ENCODE measurements at regions not wholly inside any gene's neighbourhood (a gene's known extent, or its start where the extent isn't known, plus 50 kb on each side); places are given as distances from the start of the nearest gene placed in this dataset.

- H3K9ac ChIP-seq (ENCODE audit: low read depth, low read length), result no peak overlapping the region
- no peaks in the 10 kb centered on the region for H3K36me3 ChIP-seq (ENCODE audit: insufficient read depth, low read length)
- whole genome bisulfite sequencing, result 98% methylated on average over 3 of the region's 3 CpGs
- no peak overlapping the region for H3K27ac ChIP-seq (ENCODE audit: low read depth, low read length)
- peaks cover 5% of the 10 kb centered on the region; the same call in 1 of the 2 replicates for H3K9me3 ChIP-seq (ENCODE audit: insufficient read depth, low read depth, low read length)
- H3K27me3 ChIP-seq (ENCODE audit: insufficient read depth, low read length), result no peaks in the 10 kb centered on the region
- no peaks in the 10 kb centered on the region for H3K4me1 ChIP-seq (ENCODE audit: insufficient read depth, low read length)
- no peak overlapping the region for H3K4me3 ChIP-seq (ENCODE audit: low read length)
Measured at GRCh38 chr21:14716761-14717396, 170.8 kb upstream of the SAMSN1 start.

- H3K27me3 ChIP-seq (ENCODE audit: insufficient read depth, low read length), result no peaks in the 10 kb centered on the region
- no peak overlapping the region for H3K9ac ChIP-seq (ENCODE audit: low read depth, low read length)
- H3K27ac ChIP-seq (ENCODE audit: low read depth, low read length), result no peak overlapping the region
- no peaks in the 10 kb centered on the region for H3K36me3 ChIP-seq (ENCODE audit: insufficient read depth, low read length)
- H3K4me1 ChIP-seq (ENCODE audit: insufficient read depth, low read length), result no peaks in the 10 kb centered on the region
- no peak overlapping the region for H3K4me3 ChIP-seq (ENCODE audit: low read length)
- peaks cover 5% of the 10 kb centered on the region; the same call in 1 of the 2 replicates for H3K9me3 ChIP-seq (ENCODE audit: insufficient read depth, low read depth, low read length)
Measured at GRCh38 chr21:14713109-14713508, 167.0 kb upstream of the SAMSN1 start.

- no peaks in the 10 kb centered on the region for H3K27me3 ChIP-seq (ENCODE audit: insufficient read depth, low read length)
- WGBS, result 100% methylated on average over 1 of the region's 1 CpG
Measured at GRCh38 chr21:14712121-14712715, 166.1 kb upstream of the SAMSN1 start.

GRCh38 chr21:14711287-14711686, 165.2 kb upstream of the SAMSN1 start:
- H3K27me3 ChIP-seq (ENCODE audit: insufficient read depth, low read length), result no peaks in the 10 kb centered on the region
- H3K27ac ChIP-seq (ENCODE audit: low read depth, low read length), result no peak overlapping the region
- no peak overlapping the region for H3K4me3 ChIP-seq (ENCODE audit: low read length)
- peaks cover 5% of the 10 kb centered on the region; the same call in 1 of the 2 replicates for H3K9me3 ChIP-seq (ENCODE audit: insufficient read depth, low read depth, low read length)
- 92% methylated on average over 1 of the region's 1 CpG for WGBS
- no peaks in the 10 kb centered on the region for H3K36me3 ChIP-seq (ENCODE audit: insufficient read depth, low read length)
- H3K9ac ChIP-seq (ENCODE audit: low read depth, low read length), result no peak overlapping the region
- H3K4me1 ChIP-seq (ENCODE audit: insufficient read depth, low read length), result no peaks in the 10 kb centered on the region

More at GRCh38 chr21:14712121-14712715, 166.1 kb upstream of the SAMSN1 start:
- H3K9ac ChIP-seq (ENCODE audit: low read depth, low read length), result no peak overlapping the region
- no peak overlapping the region for H3K4me3 ChIP-seq (ENCODE audit: low read length)
- peaks cover 5% of the 10 kb centered on the region; the same call in 1 of the 2 replicates for H3K9me3 ChIP-seq (ENCODE audit: insufficient read depth, low read depth, low read length)
- H3K36me3 ChIP-seq (ENCODE audit: insufficient read depth, low read length), result no peaks in the 10 kb centered on the region
- H3K27ac ChIP-seq (ENCODE audit: low read depth, low read length), result no peak overlapping the region
- H3K4me1 ChIP-seq (ENCODE audit: insufficient read depth, low read length), result no peaks in the 10 kb centered on the region

GRCh38 chr21:14707511-14708020, 161.5 kb upstream of the SAMSN1 start:
- no peak overlapping the region for H3K27ac ChIP-seq (ENCODE audit: low read depth, low read length)
- H3K9ac ChIP-seq (ENCODE audit: low read depth, low read length), result no peak overlapping the region
- H3K36me3 ChIP-seq (ENCODE audit: insufficient read depth, low read length), result no peaks in the 10 kb centered on the region
- no peaks in the 10 kb centered on the region for H3K27me3 ChIP-seq (ENCODE audit: insufficient read depth, low read length)
- H3K4me3 ChIP-seq (ENCODE audit: low read length), result no peak overlapping the region
- H3K9me3 ChIP-seq (ENCODE audit: insufficient read depth, low read depth, low read length), result 0 out of 2 replicates have a peak, but pooled peaks cover 3% of the 10 kb centered on the region
- no peaks in the 10 kb centered on the region for H3K4me1 ChIP-seq (ENCODE audit: insufficient read depth, low read length)
- 100% methylated on average over 1 of the region's 2 CpGs for WGBS

GRCh38 chr21:14706712-14707510, 160.8 kb upstream of the SAMSN1 start:
- 84% methylated on average over 6 of the region's 7 CpGs for WGBS
- no peak overlapping the region for H3K27ac ChIP-seq (ENCODE audit: low read depth, low read length)
- H3K4me3 ChIP-seq (ENCODE audit: low read length), result no peak overlapping the region
- H3K4me1 ChIP-seq (ENCODE audit: insufficient read depth, low read length), result no peaks in the 10 kb centered on the region
- H3K9me3 ChIP-seq (ENCODE audit: insufficient read depth, low read depth, low read length), result no peaks in the 10 kb centered on the region
- no peaks in the 10 kb centered on the region for H3K36me3 ChIP-seq (ENCODE audit: insufficient read depth, low read length)
- H3K9ac ChIP-seq (ENCODE audit: low read depth, low read length), result no peak overlapping the region
- no peaks in the 10 kb centered on the region for H3K27me3 ChIP-seq (ENCODE audit: insufficient read depth, low read length)

GRCh38 chr21:14699433-14700407, 153.6 kb upstream of the SAMSN1 start:
- 93% methylated on average over 3 of the region's 3 CpGs for WGBS
- H3K4me3 ChIP-seq (ENCODE audit: low read length), result no peak overlapping the region
- 0 out of 2 replicates have a peak, but pooled peaks cover 2% of the 10 kb centered on the region for H3K4me1 ChIP-seq (ENCODE audit: insufficient read depth, low read length)
- no peaks in the 10 kb centered on the region for H3K27me3 ChIP-seq (ENCODE audit: insufficient read depth, low read length)
- H3K9ac ChIP-seq (ENCODE audit: low read depth, low read length), result no peak overlapping the region
- H3K27ac ChIP-seq (ENCODE audit: low read depth, low read length), result no peak overlapping the region
- H3K36me3 ChIP-seq (ENCODE audit: insufficient read depth, low read length), result no peaks in the 10 kb centered on the region
- no peaks in the 10 kb centered on the region for H3K9me3 ChIP-seq (ENCODE audit: insufficient read depth, low read depth, low read length)

GRCh38 chr21:14697769-14698168, 151.7 kb upstream of the SAMSN1 start:
- no peak overlapping the region for H3K4me3 ChIP-seq (ENCODE audit: low read length)
- H3K9ac ChIP-seq (ENCODE audit: low read depth, low read length), result no peak overlapping the region
- H3K27ac ChIP-seq (ENCODE audit: low read depth, low read length), result no peak overlapping the region
- H3K4me1 ChIP-seq (ENCODE audit: insufficient read depth, low read length), result 0 out of 2 replicates have a peak, but pooled peaks cover 2% of the 10 kb centered on the region
- no peaks in the 10 kb centered on the region for H3K27me3 ChIP-seq (ENCODE audit: insufficient read depth, low read length)
- H3K36me3 ChIP-seq (ENCODE audit: insufficient read depth, low read length), result no peaks in the 10 kb centered on the region
- WGBS, result 100% methylated on average over 1 of the region's 1 CpG
- no peaks in the 10 kb centered on the region for H3K9me3 ChIP-seq (ENCODE audit: insufficient read depth, low read depth, low read length)

GRCh38 chr21:14694817-14695216, 148.7 kb upstream of the SAMSN1 start:
- H3K9ac ChIP-seq (ENCODE audit: low read depth, low read length), result no peak overlapping the region
- no peak overlapping the region for H3K4me3 ChIP-seq (ENCODE audit: low read length)
- no peaks in the 10 kb centered on the region for H3K27me3 ChIP-seq (ENCODE audit: insufficient read depth, low read length)
- no peaks in the 10 kb centered on the region for H3K9me3 ChIP-seq (ENCODE audit: insufficient read depth, low read depth, low read length)
- no peaks in the 10 kb centered on the region for H3K36me3 ChIP-seq (ENCODE audit: insufficient read depth, low read length)
- H3K27ac ChIP-seq (ENCODE audit: low read depth, low read length), result no peak overlapping the region
- WGBS, result 93% methylated on average over 1 of the region's 1 CpG
- no peaks in the 10 kb centered on the region for H3K4me1 ChIP-seq (ENCODE audit: insufficient read depth, low read length)

GRCh38 chr21:14693997-14694396, 147.9 kb upstream of the SAMSN1 start:
- no peaks in the 10 kb centered on the region for H3K27me3 ChIP-seq (ENCODE audit: insufficient read depth, low read length)
- H3K4me1 ChIP-seq (ENCODE audit: insufficient read depth, low read length), result no peaks in the 10 kb centered on the region
- no peak overlapping the region for H3K27ac ChIP-seq (ENCODE audit: low read depth, low read length)
- no peak overlapping the region for H3K4me3 ChIP-seq (ENCODE audit: low read length)
- WGBS, result 95% methylated on average over 2 of the region's 3 CpGs
- no peak overlapping the region for H3K9ac ChIP-seq (ENCODE audit: low read depth, low read length)
- no peaks in the 10 kb centered on the region for H3K36me3 ChIP-seq (ENCODE audit: insufficient read depth, low read length)
- no peaks in the 10 kb centered on the region for H3K9me3 ChIP-seq (ENCODE audit: insufficient read depth, low read depth, low read length)

Measured in HUES64 (cell line).